Mesenchymal stem cell (in vitro differentiated cells and primary cell): ENCODE measurements at regions not wholly inside any gene's neighbourhood (a gene's known extent, or its start where the extent isn't known, plus 50 kb on each side); places are given as distances from the start of the nearest gene placed in this dataset.

Source experiments
- DNase-seq: peaks from one replicate; pipeline ENCODE4 v3.0.0-alpha.2; 2013
- H2AFZ ChIP-seq: one replicate; pipeline ENCODE4 v1.6.1; 2013; ENCODE audit warnings: low read depth, mild to moderate bottlenecking, control low read depth, inconsistent platforms, low read length, moderate library complexity
- H2AK5ac ChIP-seq: 2 replicates; pipeline ENCODE4 v1.6.1; 2013; ENCODE audit warnings: low read length, moderate library complexity, mild to moderate bottlenecking, inconsistent platforms; ENCODE audit not compliant: severe bottlenecking
- H2BK120ac ChIP-seq: one replicate; pipeline ENCODE4 v1.6.1; 2013; ENCODE audit warnings: low read depth, mild to moderate bottlenecking, inconsistent platforms, low read length, moderate library complexity
- H2BK12ac ChIP-seq, 2 experiments: one replicate each; pipeline ENCODE4 v1.6.1; 2013; ENCODE audit warnings: inconsistent platforms in 2 of 2, low read length in 2 of 2, mild to moderate bottlenecking in 2 of 2, moderate library complexity in 2 of 2, control low read depth in 1 of 2
- H2BK15ac ChIP-seq: one replicate; pipeline ENCODE4 v1.6.1; 2013; ENCODE audit warnings: mild to moderate bottlenecking, low read depth, inconsistent platforms; ENCODE audit not compliant: poor library complexity, severe bottlenecking
- H2BK5ac ChIP-seq: 2 replicates; pipeline ENCODE4 v1.6.1; 2013; ENCODE audit warnings: low read depth, mild to moderate bottlenecking, low read length, control low read depth, inconsistent platforms; ENCODE audit not compliant: poor library complexity, severe bottlenecking
- H3K14ac ChIP-seq, 2 experiments: one replicate each; pipeline ENCODE4 v1.6.1; 2013; ENCODE audit warnings: inconsistent platforms in 2 of 2, low read length in 2 of 2, control low read depth in 1 of 2, mild to moderate bottlenecking in 1 of 2, moderate library complexity in 1 of 2
- H3K18ac ChIP-seq, 2 experiments: one replicate each; pipeline ENCODE4 v1.6.1; 2013; ENCODE audit warnings: inconsistent platforms in 2 of 2, low read length in 2 of 2, control low read depth in 1 of 2, low read depth in 1 of 2, mild to moderate bottlenecking in 1 of 2
- H3K23ac ChIP-seq, 2 experiments: one replicate each; pipeline ENCODE4 v1.6.1; 2013; ENCODE audit warnings: inconsistent platforms in 2 of 2, low read length in 2 of 2, mild to moderate bottlenecking in 2 of 2, moderate library complexity in 2 of 2, control low read depth in 1 of 2
- H3K27ac ChIP-seq: 2 replicates; pipeline ENCODE4 v1.5.1; 2013; ENCODE audit warnings: mild to moderate bottlenecking, moderate library complexity, low read length, control low read depth, inconsistent platforms; ENCODE audit not compliant: poor library complexity, severe bottlenecking
- H3K27me3 ChIP-seq, 2 experiments: 2 replicates each; pipeline versions ENCODE4 v1.6.1 to v1.7.0; 2013; ENCODE audit warnings: low read length in 2 of 2, mild to moderate bottlenecking in 2 of 2, moderate library complexity in 2 of 2, control low read depth in 1 of 2, inconsistent platforms in 1 of 2; ENCODE audit not compliant: control insufficient read depth in 1 of 2, insufficient read depth in 1 of 2
- H3K36me3 ChIP-seq, 2 experiments: 2 replicates each; pipeline versions ENCODE4 v1.6.1 to v1.7.0; 2013; ENCODE audit warnings: low read length in 2 of 2, control low read depth in 1 of 2, inconsistent platforms in 1 of 2, low read depth in 1 of 2, mild to moderate bottlenecking in 1 of 2; ENCODE audit not compliant: insufficient read depth in 2 of 2, control insufficient read depth in 1 of 2
- H3K4ac ChIP-seq, 2 experiments: one replicate each; pipeline ENCODE4 v1.6.1; 2013; ENCODE audit warnings: inconsistent platforms in 2 of 2, low read length in 2 of 2, mild to moderate bottlenecking in 2 of 2, moderate library complexity in 2 of 2, control low read depth in 1 of 2, low read depth in 1 of 2
- H3K4me1 ChIP-seq: 2 replicates; pipeline ENCODE4 v1.6.1; 2013; ENCODE audit warnings: low read depth, low read length, control low read depth; ENCODE audit not compliant: control insufficient read depth, insufficient read depth
- H3K4me2 ChIP-seq: 2 replicates; pipeline ENCODE4 v1.6.1; 2013; ENCODE audit warnings: low read length, mild to moderate bottlenecking, inconsistent platforms; ENCODE audit not compliant: poor library complexity, severe bottlenecking
- H3K4me3 ChIP-seq, 2 experiments: 2 replicates each; pipeline versions ENCODE4 v1.5.1 to v1.7.0; 2013; ENCODE audit warnings: low read length in 2 of 2, mild to moderate bottlenecking in 2 of 2, control low read depth in 1 of 2, low read depth in 1 of 2; ENCODE audit not compliant: insufficient read depth in 1 of 2
- H3K79me1 ChIP-seq: replicated peaks from 2 replicates; pipeline ENCODE4 v1.6.1; 2013; ENCODE audit warnings: mild to moderate bottlenecking, control low read depth, low read length, inconsistent platforms; ENCODE audit not compliant: poor library complexity, severe bottlenecking
- H3K9ac ChIP-seq: 2 replicates; pipeline ENCODE4 v1.7.0; 2013; ENCODE audit warnings: mild to moderate bottlenecking, low read length, moderate library complexity
- H3K9me3 ChIP-seq: 2 replicates; pipeline ENCODE4 v1.7.0; 2013; ENCODE audit warnings: mild to moderate bottlenecking, low read length; ENCODE audit not compliant: control insufficient read depth
- H4K8ac ChIP-seq: one replicate; pipeline ENCODE4 v1.6.1; 2013; ENCODE audit warnings: inconsistent platforms, mild to moderate bottlenecking, low read length, moderate library complexity
- H4K91ac ChIP-seq: one replicate; pipeline ENCODE4 v1.6.1; 2013; ENCODE audit warnings: mild to moderate bottlenecking, low read length, inconsistent platforms
- WGBS: methylation state at CpG from one replicate; pipeline ENCODE4 v1.1.7; 2013; ENCODE audit warnings: mixed read lengths; 5-methylcytosine and 5-hydroxymethylcytosine counted together

DNA sequence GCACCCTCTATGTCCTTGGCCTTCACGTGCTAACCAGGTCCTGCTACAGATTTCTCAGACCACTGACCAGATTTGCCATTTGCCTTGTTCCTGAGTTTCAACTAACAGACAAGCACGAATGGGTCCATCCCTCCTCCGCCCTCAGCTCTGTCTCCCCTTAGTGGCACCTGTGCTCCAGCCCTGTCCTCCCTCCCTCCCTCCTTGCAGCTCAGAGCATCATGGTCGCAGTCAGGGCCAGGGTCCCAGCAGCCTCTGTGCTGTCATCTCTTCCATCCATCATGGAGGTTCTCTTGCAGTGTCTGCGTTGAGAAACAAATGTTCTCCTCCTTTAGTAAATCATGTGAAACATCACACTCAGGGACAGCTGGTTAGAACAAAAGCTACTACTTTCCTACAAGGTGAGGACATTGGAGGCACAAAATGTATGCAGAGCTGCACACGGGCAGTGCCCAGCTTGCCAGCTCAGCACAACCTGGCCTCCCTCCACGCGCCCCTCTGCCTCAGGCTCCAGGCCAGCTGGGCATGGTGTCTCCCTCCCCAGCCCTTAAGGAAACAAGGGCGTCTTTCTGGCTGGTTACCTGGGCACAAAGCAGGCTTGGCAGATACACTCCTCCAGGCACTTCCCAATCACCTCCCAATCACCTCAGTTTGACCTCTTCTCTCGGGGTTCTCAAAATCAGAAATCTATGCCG is 79.5 kb upstream of the ATP6AP2 start:
- Histone ChIP-seq H3K79me1 (no peaks in the 10 kb centered on the region), H3K14ac (no peak overlapping the region), H3K9me3 (no peaks in the 10 kb centered on the region), H4K8ac (no peak overlapping the region), H3K4me2 (no peak overlapping the region), H3K18ac (no peak overlapping the region), H4K91ac (no peak overlapping the region), H3K4me1 (peaks cover 18% of the 10 kb centered on the region), H3K36me3 (no peaks in the 10 kb centered on the region), H3K9ac (no peak overlapping the region), H2AK5ac (peak overlapping the region; percentile 70), H2BK12ac (no peak overlapping the region), H2BK120ac (no peak overlapping the region), H3K27me3 (peaks cover 0 to 74% of the 10 kb centered on the region in 2 experiments), H3K4ac (no peak overlapping the region), H3K27ac (no peak overlapping the region), H2BK15ac (no peak overlapping the region), H3K23ac (no peak overlapping the region), H2AFZ (no peak overlapping the region), H3K4me3 (no peak overlapping the region), H2BK5ac (no peak overlapping the region)
- 91% methylated on average over 9 of the region's 11 CpGs for WGBS
- no peak for DNase-seq

DNA sequence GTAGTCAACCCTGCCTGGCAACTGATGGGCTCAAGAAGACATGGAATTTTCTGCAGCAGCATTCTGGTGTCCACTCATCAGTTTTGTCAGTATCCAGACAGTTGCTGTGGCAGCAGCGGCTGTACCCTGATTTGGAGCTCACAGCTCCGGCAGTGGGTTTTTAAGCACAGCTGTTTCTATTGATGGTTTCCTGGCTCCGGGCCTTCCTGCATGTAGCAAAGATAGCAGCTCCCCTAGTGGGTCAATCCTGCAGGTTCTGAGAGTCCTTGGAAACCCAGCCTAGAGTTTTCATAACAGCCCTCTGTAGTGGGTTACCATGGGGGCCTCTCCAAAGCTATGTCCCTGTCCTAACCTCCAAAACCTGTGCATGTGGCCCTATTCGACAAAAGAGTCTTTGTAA is 84.0 kb upstream of the ATP6AP2 start:
- peaks cover 9% of the 10 kb centered on the region for H3K4me1 ChIP-seq
- H2BK12ac ChIP-seq: no peak overlapping the region
- no peak overlapping the region for H2AK5ac ChIP-seq
- no peak overlapping the region for H2BK120ac ChIP-seq
- H3K79me1 ChIP-seq: no peaks in the 10 kb centered on the region
- no peak overlapping the region for H3K9ac ChIP-seq
- no peak overlapping the region for H3K4ac ChIP-seq
- no peak overlapping the region for H3K14ac ChIP-seq
- H3K18ac ChIP-seq: no peak overlapping the region
- H4K8ac ChIP-seq: no peak overlapping the region
- no peak overlapping the region for H4K91ac ChIP-seq
- 74% methylated on average over 4 of the region's 4 CpGs for WGBS
- H2BK15ac ChIP-seq: no peak overlapping the region
- H3K27me3 ChIP-seq: peaks cover 0 to 77% of the 10 kb centered on the region in 2 experiments
- H2AFZ ChIP-seq: no peak overlapping the region
- H3K23ac ChIP-seq: no peak overlapping the region
- no peaks in the 10 kb centered on the region for H3K36me3 ChIP-seq
- H3K27ac ChIP-seq: no peak overlapping the region
- DNase-seq: no peak
- H3K4me3 ChIP-seq: no peak overlapping the region
- H3K9me3 ChIP-seq: peaks cover 10% of the 10 kb centered on the region
- H3K4me2 ChIP-seq: no peak overlapping the region
- no peak overlapping the region for H2BK5ac ChIP-seq

GRCh38 chrX:40495659-40496058 is 85.1 kb upstream of the ATP6AP2 start:
- peaks cover 10% of the 10 kb centered on the region for H3K9me3 ChIP-seq
- no peaks in the 10 kb centered on the region for H3K36me3 ChIP-seq
- H2AFZ ChIP-seq: no peak overlapping the region
- no peak overlapping the region for H3K27ac ChIP-seq
- H2BK15ac ChIP-seq: no peak overlapping the region
- no peak overlapping the region for H3K4me3 ChIP-seq
- no peak overlapping the region for H2BK5ac ChIP-seq
- peaks cover 0 to 74% of the 10 kb centered on the region in 2 experiments for H3K27me3 ChIP-seq
- H4K8ac ChIP-seq: no peak overlapping the region
- H3K4me2 ChIP-seq: no peak overlapping the region
- no peak overlapping the region for H3K23ac ChIP-seq
- H2BK12ac ChIP-seq: no peak overlapping the region
- no peak overlapping the region for H2AK5ac ChIP-seq
- no peak overlapping the region for H3K4ac ChIP-seq
- no peak overlapping the region for H3K9ac ChIP-seq
- DNase-seq: no peak
- H3K18ac ChIP-seq: no peak overlapping the region
- no CpG with 5 or more reads among the region's 1 CpG for WGBS
- peaks cover 7% of the 10 kb centered on the region for H3K4me1 ChIP-seq
- no peak overlapping the region for H2BK120ac ChIP-seq
- no peak overlapping the region for H4K91ac ChIP-seq
- no peaks in the 10 kb centered on the region for H3K79me1 ChIP-seq
- no peak overlapping the region for H3K14ac ChIP-seq

- no peak overlapping the region for H3K18ac ChIP-seq
- H3K79me1 ChIP-seq: no peaks in the 10 kb centered on the region
- no peak overlapping the region for H2AK5ac ChIP-seq
- H2BK120ac ChIP-seq: no peak overlapping the region
- peaks cover 13% of the 10 kb centered on the region for H3K9me3 ChIP-seq
- 68% methylated on average over 2 of the region's 2 CpGs for WGBS
- H3K27ac ChIP-seq: no peak overlapping the region
- no peak overlapping the region for H2BK5ac ChIP-seq
- H3K27me3 ChIP-seq: peaks cover 0 to 77% of the 10 kb centered on the region in 2 experiments
- H3K36me3 ChIP-seq: no peaks in the 10 kb centered on the region
- H2BK15ac ChIP-seq: no peak overlapping the region
- H2BK12ac ChIP-seq: no peak overlapping the region
- H3K4ac ChIP-seq: no peak overlapping the region
- no peak overlapping the region for H2AFZ ChIP-seq
- no peak overlapping the region for H4K91ac ChIP-seq
- no peak overlapping the region for H4K8ac ChIP-seq
- peaks cover 7% of the 10 kb centered on the region for H3K4me1 ChIP-seq
- no peak overlapping the region for H3K14ac ChIP-seq
- H3K9ac ChIP-seq: no peak overlapping the region
- no peak overlapping the region for H3K23ac ChIP-seq
- no peak for DNase-seq
- no peak overlapping the region for H3K4me3 ChIP-seq
- no peak overlapping the region for H3K4me2 ChIP-seq
Measured at GRCh38 chrX:40494005-40494404, 86.8 kb upstream of the ATP6AP2 start.
